Left lung (tissue), 4 donors: ENCODE measurements at regions not wholly inside any gene's neighbourhood (a gene's known extent, or its start where the extent isn't known, plus 50 kb on each side); places are given as distances from the start of the nearest gene placed in this dataset.

ENCODE experiments used
- ATAC-seq: fragments of 200-7000 bp; cut with Tn5 transposase; one replicate; pipeline ENCODE4 v1.9.1; 2020; ENCODE audit warnings: moderate library complexity
- DNase-seq, 4 donors: peaks; one replicate each; pipeline ENCODE4 v3.0.0-alpha.2; 2013 to 2020
- H3K27ac ChIP-seq, 2 donors: fragments of 200-600 bp; sonication (generic) in 1 of 2; one replicate each; pipeline versions ENCODE4 v1.5.0 to v1.8.0; 2020 to 2021
- H3K27me3 ChIP-seq, 2 donors: fragments of 200-600 bp; sonication (generic) in 1 of 2; one replicate each; pipeline versions ENCODE4 v1.5.0 to v1.8.0; 2020 to 2021
- H3K36me3 ChIP-seq, 2 donors: fragments of 200-600 bp; sonication (generic) in 1 of 2; one replicate each; pipeline versions ENCODE4 v1.5.0 to v1.8.0; 2020 to 2021
- H3K4me1 ChIP-seq, 2 donors: fragments of 200-600 bp; one replicate each; pipeline ENCODE4 v1.8.0; 2021
- H3K4me3 ChIP-seq, 2 donors: fragments of 200-600 bp; sonication (generic) in 1 of 2; one replicate each; pipeline versions ENCODE4 v1.5.0 to v1.8.0; 2020 to 2021; ENCODE audit warnings: mild to moderate bottlenecking in 1 of 2
- H3K9me3 ChIP-seq, 2 donors: fragments of 200-600 bp; sonication (generic) in 1 of 2; one replicate each; pipeline versions ENCODE4 v1.5.0 to v1.8.0; 2020 to 2021
- intact Hi-C, 2 donors: fragments of 100-400 bp; cut with DNase I; formaldehyde crosslinking; loops; one replicate each; pipeline versions ENCODE4 v1.11.2 to v1.14.2; 2022
- TF ChIP-seq, protein P1 (sequence below), 2 donors: fragments of 200-600 bp; sonication (generic) in 1 of 2; IDR thresholded peaks; one replicate each; pipeline versions ENCODE4 v1.5.0 to v1.8.0; 2021; ENCODE audit warnings: antibody characterized with exemption in 2 of 2
- donor health status: DM: no; HTN: yes; CAD: no.
- donor health status: DM: no; HTN: no; CAD: no.

DNA sequence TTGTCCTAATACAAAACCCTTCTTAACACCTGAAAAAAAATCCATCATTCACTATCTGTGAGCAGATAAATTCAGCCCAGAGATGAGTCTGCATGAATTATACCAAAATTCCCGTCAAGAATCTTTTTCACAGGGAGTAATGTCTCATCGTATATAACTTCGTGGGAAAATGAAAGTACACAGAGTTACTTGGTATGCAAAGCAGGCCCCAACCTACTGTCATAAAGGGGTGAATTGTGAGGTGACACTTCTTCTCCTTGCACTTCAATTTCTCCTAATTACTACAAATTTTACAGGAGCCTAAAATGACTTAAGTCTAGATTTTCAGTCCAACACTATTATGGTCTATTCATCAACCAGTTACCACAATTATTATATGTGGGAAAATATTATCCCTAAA lies 84.6 kb upstream of the CDH20 start:
- DNase-seq (no peak), ATAC-seq (no peak)
- no peaks in the 10 kb centered on the region for H3K9me3 ChIP-seq
- no peak overlapping the region for H3K4me3 ChIP-seq
- H3K27ac ChIP-seq, result no peak overlapping the region
- intact Hi-C loops, result no loop called here
- TF ChIP-seq, protein P1, sequence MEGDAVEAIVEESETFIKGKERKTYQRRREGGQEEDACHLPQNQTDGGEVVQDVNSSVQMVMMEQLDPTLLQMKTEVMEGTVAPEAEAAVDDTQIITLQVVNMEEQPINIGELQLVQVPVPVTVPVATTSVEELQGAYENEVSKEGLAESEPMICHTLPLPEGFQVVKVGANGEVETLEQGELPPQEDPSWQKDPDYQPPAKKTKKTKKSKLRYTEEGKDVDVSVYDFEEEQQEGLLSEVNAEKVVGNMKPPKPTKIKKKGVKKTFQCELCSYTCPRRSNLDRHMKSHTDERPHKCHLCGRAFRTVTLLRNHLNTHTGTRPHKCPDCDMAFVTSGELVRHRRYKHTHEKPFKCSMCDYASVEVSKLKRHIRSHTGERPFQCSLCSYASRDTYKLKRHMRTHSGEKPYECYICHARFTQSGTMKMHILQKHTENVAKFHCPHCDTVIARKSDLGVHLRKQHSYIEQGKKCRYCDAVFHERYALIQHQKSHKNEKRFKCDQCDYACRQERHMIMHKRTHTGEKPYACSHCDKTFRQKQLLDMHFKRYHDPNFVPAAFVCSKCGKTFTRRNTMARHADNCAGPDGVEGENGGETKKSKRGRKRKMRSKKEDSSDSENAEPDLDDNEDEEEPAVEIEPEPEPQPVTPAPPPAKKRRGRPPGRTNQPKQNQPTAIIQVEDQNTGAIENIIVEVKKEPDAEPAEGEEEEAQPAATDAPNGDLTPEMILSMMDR (IDR thresholded peaks at IDR 0.05), result no peak
- no peaks in the 10 kb centered on the region for H3K27me3 ChIP-seq
- H3K4me1 ChIP-seq, result no peaks in the 10 kb centered on the region
- no peaks in the 10 kb centered on the region for H3K36me3 ChIP-seq

DNA sequence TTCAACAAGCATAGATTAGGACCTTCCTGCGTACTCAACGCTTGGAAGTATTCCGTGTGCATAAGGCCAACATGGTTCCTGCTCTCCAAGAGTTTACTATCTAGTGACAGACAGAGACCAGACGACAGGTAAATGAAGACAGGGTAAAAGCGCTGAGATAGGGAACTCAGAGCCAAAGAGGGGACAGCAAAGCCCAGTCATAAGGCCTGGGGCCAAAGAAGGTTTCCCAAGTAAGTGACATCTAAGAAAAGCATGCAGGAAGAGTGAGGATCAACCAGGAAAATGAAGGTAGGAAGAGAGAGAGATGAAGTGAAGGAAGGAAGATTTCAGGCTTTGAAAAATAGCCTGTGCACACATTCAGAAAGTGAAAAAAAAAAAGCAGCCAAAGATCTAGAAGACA lies 76.9 kb upstream of the CDH20 start:
- TF ChIP-seq, protein P1 (IDR thresholded peaks at IDR 0.05), result no peak
- H3K4me3 ChIP-seq, result no peak overlapping the region
- no peak for ATAC-seq

DNA sequence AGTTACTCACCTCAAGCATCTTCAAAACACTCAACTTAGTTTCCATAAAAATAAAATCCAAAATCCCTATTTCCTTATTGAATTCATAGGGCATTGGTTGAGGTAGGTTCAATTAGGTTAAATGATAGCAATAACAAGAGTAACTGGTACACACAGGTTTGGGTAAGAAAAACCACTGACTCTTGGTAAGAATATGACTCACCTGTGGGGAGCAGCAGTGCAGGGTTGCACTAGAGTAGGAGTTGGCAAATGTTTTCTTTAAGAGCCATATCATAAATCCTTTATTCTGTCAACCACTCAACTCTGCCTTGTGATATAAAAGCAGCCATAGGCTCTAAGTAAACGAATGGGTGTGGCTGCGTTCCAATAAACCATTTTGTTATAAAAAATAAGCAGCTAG lies 71.4 kb upstream of the CDH20 start:
- H3K27ac ChIP-seq, result no peak overlapping the region
- TF ChIP-seq, protein P1 (IDR thresholded peaks at IDR 0.05), result no peak
- no peaks in the 10 kb centered on the region for H3K36me3 ChIP-seq
- H3K4me1 ChIP-seq, result no peaks in the 10 kb centered on the region
- DNase-seq, result no peak
- H3K9me3 ChIP-seq, result no peaks in the 10 kb centered on the region
- no peak for ATAC-seq
- intact Hi-C loops, result no loop called here
- no peaks in the 10 kb centered on the region for H3K27me3 ChIP-seq
- H3K4me3 ChIP-seq, result no peak overlapping the region

More for the DNA sequence above, 76.9 kb upstream of the CDH20 start:
- no peaks in the 10 kb centered on the region for H3K27me3 ChIP-seq
- no peaks in the 10 kb centered on the region for H3K9me3 ChIP-seq
- no peaks in the 10 kb centered on the region for H3K4me1 ChIP-seq
- intact Hi-C loops, result no loop called here
- no peaks in the 10 kb centered on the region for H3K36me3 ChIP-seq
- no peak for DNase-seq
- no peak overlapping the region for H3K27ac ChIP-seq

DNA sequence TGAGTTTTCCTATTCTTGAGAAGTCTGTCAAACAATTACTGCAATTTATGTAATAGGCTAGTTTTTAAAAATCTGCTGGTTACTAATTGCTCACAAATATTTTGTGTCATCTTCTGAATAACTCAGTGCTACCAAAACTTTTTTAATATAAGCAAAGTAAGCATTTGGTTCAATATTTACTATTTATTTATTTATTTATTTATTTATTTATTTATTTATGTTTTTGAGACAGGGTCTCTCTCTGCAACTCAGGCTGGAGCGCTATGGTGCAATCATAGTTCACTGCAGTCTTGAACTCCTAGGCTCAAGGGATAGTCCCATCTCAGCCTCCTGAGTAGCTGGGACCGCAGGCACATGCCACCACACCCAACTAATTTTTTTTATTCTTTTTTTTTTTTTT lies 60.4 kb upstream of the CDH20 start:
- intact Hi-C loops, result no loop called here
- TF ChIP-seq, protein P1 (IDR thresholded peaks at IDR 0.05), result no peak
- DNase-seq (no peak), ATAC-seq (no peak)
- Histone ChIP-seq H3K27ac (no peak overlapping the region), H3K4me3 (no peak overlapping the region), H3K36me3 (no peaks in the 10 kb centered on the region), H3K9me3 (peaks cover 0 to 2% of the 10 kb centered on the region in 2 donors), H3K27me3 (no peaks in the 10 kb centered on the region), H3K4me1 (no peaks in the 10 kb centered on the region)

DNA sequence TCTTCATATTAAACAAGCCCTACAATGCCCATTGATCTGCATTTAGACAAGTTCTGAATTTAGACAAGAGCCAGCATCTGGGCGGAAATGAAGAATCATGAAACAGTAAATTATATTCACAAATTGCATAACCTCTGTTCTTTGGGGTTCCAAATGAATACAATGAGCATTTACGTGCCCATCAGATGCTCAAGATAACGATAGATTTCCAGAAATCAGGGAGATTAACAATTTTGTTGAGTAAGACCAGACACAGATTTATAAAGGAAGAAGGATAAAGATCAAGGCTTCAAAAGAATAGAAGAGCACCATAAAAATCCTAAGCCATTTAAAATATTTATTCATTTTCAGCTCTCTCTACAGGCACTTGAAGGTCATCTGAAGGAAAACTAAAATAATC lies 59.7 kb upstream of the CDH20 start:
- DNase-seq, result no peak
- Histone ChIP-seq H3K27me3 (no peaks in the 10 kb centered on the region), H3K27ac (no peak overlapping the region), H3K36me3 (no peaks in the 10 kb centered on the region), H3K4me1 (no peaks in the 10 kb centered on the region), H3K9me3 (peaks cover 0 to 2% of the 10 kb centered on the region in 2 donors), H3K4me3 (no peak overlapping the region)
- intact Hi-C loops, result no loop called here
- no peak for ATAC-seq
- TF ChIP-seq, protein P1 (IDR thresholded peaks at IDR 0.05), result no peak
